Prostate gland (tissue), 1 donor: ENCODE measurements at regions not wholly inside any gene's neighbourhood (a gene's known extent, or its start where the extent isn't known, plus 50 kb on each side); places are given as distances from the start of the nearest gene placed in this dataset.
"Not testable (repeated sequence)": the region's sequence is repeated elsewhere in the genome, so short reads cannot be mapped to it uniquely, and the experiment has no call there.

Source experiments
- POLR2A ChIP-seq: fragments of 450-650 bp; IDR thresholded peaks from one replicate; pipeline ENCODE4 v1.6.1; 2016; ENCODE audit warnings: antibody characterized with exemption, mild to moderate bottlenecking
- POLR2AphosphoS5 ChIP-seq: sonication (generic); formaldehyde crosslinking; IDR thresholded peaks from one replicate; pipeline ENCODE4 v1.6.1; 2017; ENCODE audit warnings: antibody characterized with exemption

- TF ChIP-seq POLR2AphosphoS5, POLR2A: not testable (repeated sequence)
Measured at GRCh38 chr6:144922771-144923490, 637.8 kb downstream of the UTRN start.
